Astrocyte (in vitro differentiated cells and primary cell): ENCODE measurements at regions not wholly inside any gene's neighbourhood (a gene's known extent, or its start where the extent isn't known, plus 50 kb on each side); places are given as distances from the start of the nearest gene placed in this dataset.

Experiments used
- EZH2 ChIP-seq: IDR thresholded peaks from 2 replicates; pipeline ENCODE4 v1.6.1; 2012; ENCODE audit warnings: mild to moderate bottlenecking, low read length, inconsistent platforms; ENCODE audit not compliant: insufficient read depth
- TF ChIP-seq, protein P1 (sequence below): IDR thresholded peaks from 2 replicates; pipeline ENCODE4 v1.5.1; 2011; ENCODE audit warnings: low read depth, mild to moderate bottlenecking, inconsistent platforms, low read length, moderate library complexity; ENCODE audit not compliant: insufficient read depth

DNA sequence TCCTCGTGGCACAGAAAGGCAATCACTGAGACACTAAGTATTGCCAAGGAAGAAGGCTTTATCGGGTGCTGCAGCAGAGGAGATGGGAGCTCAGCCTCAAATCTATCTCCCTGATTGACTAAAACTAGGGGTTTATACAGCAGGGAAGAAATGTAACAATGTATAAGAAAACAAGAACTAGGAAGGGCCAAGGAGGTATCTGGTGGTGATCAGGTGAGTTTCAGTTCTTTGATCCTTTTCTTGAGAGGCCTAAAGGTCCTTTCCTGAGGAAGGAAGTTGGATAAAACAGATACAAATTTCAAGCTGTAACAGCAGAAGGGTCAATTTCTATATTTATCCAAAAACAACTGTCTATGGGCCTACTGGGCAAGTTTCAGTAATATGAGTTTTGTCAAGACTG, 212.4 kb downstream of the COPRS start:
- TF ChIP-seq, protein P1, sequence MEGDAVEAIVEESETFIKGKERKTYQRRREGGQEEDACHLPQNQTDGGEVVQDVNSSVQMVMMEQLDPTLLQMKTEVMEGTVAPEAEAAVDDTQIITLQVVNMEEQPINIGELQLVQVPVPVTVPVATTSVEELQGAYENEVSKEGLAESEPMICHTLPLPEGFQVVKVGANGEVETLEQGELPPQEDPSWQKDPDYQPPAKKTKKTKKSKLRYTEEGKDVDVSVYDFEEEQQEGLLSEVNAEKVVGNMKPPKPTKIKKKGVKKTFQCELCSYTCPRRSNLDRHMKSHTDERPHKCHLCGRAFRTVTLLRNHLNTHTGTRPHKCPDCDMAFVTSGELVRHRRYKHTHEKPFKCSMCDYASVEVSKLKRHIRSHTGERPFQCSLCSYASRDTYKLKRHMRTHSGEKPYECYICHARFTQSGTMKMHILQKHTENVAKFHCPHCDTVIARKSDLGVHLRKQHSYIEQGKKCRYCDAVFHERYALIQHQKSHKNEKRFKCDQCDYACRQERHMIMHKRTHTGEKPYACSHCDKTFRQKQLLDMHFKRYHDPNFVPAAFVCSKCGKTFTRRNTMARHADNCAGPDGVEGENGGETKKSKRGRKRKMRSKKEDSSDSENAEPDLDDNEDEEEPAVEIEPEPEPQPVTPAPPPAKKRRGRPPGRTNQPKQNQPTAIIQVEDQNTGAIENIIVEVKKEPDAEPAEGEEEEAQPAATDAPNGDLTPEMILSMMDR: no peak
- TF ChIP-seq EZH2: no peak
